ENCODE measurements at regions not wholly inside any gene's neighbourhood (a gene's known extent, or its start where the extent isn't known, plus 50 kb on each side); places are given as distances from the start of the nearest gene placed in this dataset.

- H3K9me3 ChIP-seq (ENCODE audit: control insufficient read depth in 2 of 2, insufficient read depth in 1 of 2, low read depth in 1 of 2, low read length in 1 of 2), result no peaks in the 10 kb centered on the region
- H3K27ac ChIP-seq (ENCODE audit: low read depth in 2 of 2, low read length in 1 of 2), result no peak overlapping the region
- no peaks in the 10 kb centered on the region for H3K27me3 ChIP-seq (ENCODE audit: control insufficient read depth in 1 of 2, insufficient read depth in 2 of 2, low read length in 2 of 2)
- no peaks in the 10 kb centered on the region for H3K36me3 ChIP-seq (ENCODE audit: control insufficient read depth in 2 of 2, insufficient read depth in 2 of 2, low read length in 1 of 2)
- 84 to 91% methylated on average over 1 of the region's 1 CpG for WGBS, 2 donors
- no peaks in the 10 kb centered on the region for H3K4me1 ChIP-seq (ENCODE audit: control insufficient read depth in 2 of 2, insufficient read depth in 2 of 2, low read length in 1 of 2)
- H3K4me3 ChIP-seq (ENCODE audit: low read depth in 1 of 2, low read length in 2 of 2), result no peak overlapping the region
Observed at GRCh38 chr3:164060923-164061322, 1017.4 kb downstream of the SI start.

- H3K9me3 ChIP-seq (ENCODE audit: control insufficient read depth in 2 of 2, insufficient read depth in 1 of 2, low read depth in 1 of 2, low read length in 1 of 2), result no peaks in the 10 kb centered on the region
- no peak overlapping the region for H3K4me3 ChIP-seq (ENCODE audit: low read depth in 1 of 2, low read length in 2 of 2)
- no peak overlapping the region for H3K27ac ChIP-seq (ENCODE audit: low read depth in 2 of 2, low read length in 1 of 2)
- H3K4me1 ChIP-seq (ENCODE audit: control insufficient read depth in 2 of 2, insufficient read depth in 2 of 2, low read length in 1 of 2), result no peaks in the 10 kb centered on the region
- no peaks in the 10 kb centered on the region for H3K36me3 ChIP-seq (ENCODE audit: control insufficient read depth in 2 of 2, insufficient read depth in 2 of 2, low read length in 1 of 2)
- WGBS, 2 donors, result 80 to 83% methylated on average over 1 of the region's 1 CpG
- H3K27me3 ChIP-seq (ENCODE audit: control insufficient read depth in 1 of 2, insufficient read depth in 2 of 2, low read length in 2 of 2), result no peaks in the 10 kb centered on the region
Observed at GRCh38 chr3:164049847-164050246, 1028.4 kb downstream of the SI start.

GRCh38 chr3:164048451-164048850 is 1029.8 kb downstream of the SI start:
- no peaks in the 10 kb centered on the region for H3K9me3 ChIP-seq (ENCODE audit: control insufficient read depth in 2 of 2, insufficient read depth in 1 of 2, low read depth in 1 of 2, low read length in 1 of 2)
- H3K4me1 ChIP-seq (ENCODE audit: control insufficient read depth in 2 of 2, insufficient read depth in 2 of 2, low read length in 1 of 2), result no peaks in the 10 kb centered on the region
- 89 to 90% methylated on average over 4 of the region's 4 CpGs for WGBS, 2 donors
- H3K27ac ChIP-seq (ENCODE audit: low read depth in 2 of 2, low read length in 1 of 2), result no peak overlapping the region
- H3K4me3 ChIP-seq (ENCODE audit: low read depth in 1 of 2, low read length in 2 of 2), result no peak overlapping the region
- H3K36me3 ChIP-seq (ENCODE audit: control insufficient read depth in 2 of 2, insufficient read depth in 2 of 2, low read length in 1 of 2), result no peaks in the 10 kb centered on the region
- no peaks in the 10 kb centered on the region for H3K27me3 ChIP-seq (ENCODE audit: control insufficient read depth in 1 of 2, insufficient read depth in 2 of 2, low read length in 2 of 2)

- WGBS, 2 donors, result 60 to 64% methylated on average over 2 of the region's 2 CpGs
- H3K27me3 ChIP-seq (ENCODE audit: control insufficient read depth in 1 of 2, insufficient read depth in 2 of 2, low read length in 2 of 2), result no peaks in the 10 kb centered on the region
- H3K27ac ChIP-seq (ENCODE audit: low read depth in 2 of 2, low read length in 1 of 2), result no peak overlapping the region
- no peak overlapping the region for H3K4me3 ChIP-seq (ENCODE audit: low read depth in 1 of 2, low read length in 2 of 2)
- H3K4me1 ChIP-seq (ENCODE audit: control insufficient read depth in 2 of 2, insufficient read depth in 2 of 2, low read length in 1 of 2), result no peaks in the 10 kb centered on the region
- no peaks in the 10 kb centered on the region for H3K9me3 ChIP-seq (ENCODE audit: control insufficient read depth in 2 of 2, insufficient read depth in 1 of 2, low read depth in 1 of 2, low read length in 1 of 2)
- H3K36me3 ChIP-seq (ENCODE audit: control insufficient read depth in 2 of 2, insufficient read depth in 2 of 2, low read length in 1 of 2), result no peaks in the 10 kb centered on the region
Observed at GRCh38 chr3:164040991-164041390, 1037.3 kb downstream of the SI start.

GRCh38 chr3:164030194-164030593 is 1048.1 kb downstream of the SI start:
- Histone ChIP-seq H3K27me3 (ENCODE audit: control insufficient read depth in 1 of 2, insufficient read depth in 2 of 2, low read length in 2 of 2) (no peaks in the 10 kb centered on the region), H3K36me3 (ENCODE audit: control insufficient read depth in 2 of 2, insufficient read depth in 2 of 2, low read length in 1 of 2) (no peaks in the 10 kb centered on the region), H3K9me3 (ENCODE audit: control insufficient read depth in 2 of 2, insufficient read depth in 1 of 2, low read depth in 1 of 2, low read length in 1 of 2) (no peaks in the 10 kb centered on the region), H3K27ac (ENCODE audit: low read depth in 2 of 2, low read length in 1 of 2) (no peak overlapping the region), H3K4me3 (ENCODE audit: low read depth in 1 of 2, low read length in 2 of 2) (no peak overlapping the region), H3K4me1 (ENCODE audit: control insufficient read depth in 2 of 2, insufficient read depth in 2 of 2, low read length in 1 of 2) (no peaks in the 10 kb centered on the region)
- 40 to 55% methylated on average over 4 of the region's 4 CpGs for WGBS, 2 donors

GRCh38 chr3:164024786-164025185 is 1053.5 kb downstream of the SI start:
- 84 to 88% methylated on average over 10 of the region's 10 CpGs for WGBS, 2 donors
- H3K4me3 ChIP-seq (ENCODE audit: low read depth in 1 of 2, low read length in 2 of 2), result no peak overlapping the region
- no peak overlapping the region for H3K27ac ChIP-seq (ENCODE audit: low read depth in 2 of 2, low read length in 1 of 2)
- no peaks in the 10 kb centered on the region for H3K36me3 ChIP-seq (ENCODE audit: control insufficient read depth in 2 of 2, insufficient read depth in 2 of 2, low read length in 1 of 2)
- H3K27me3 ChIP-seq (ENCODE audit: control insufficient read depth in 1 of 2, insufficient read depth in 2 of 2, low read length in 2 of 2), result no peaks in the 10 kb centered on the region
- H3K4me1 ChIP-seq (ENCODE audit: control insufficient read depth in 2 of 2, insufficient read depth in 2 of 2, low read length in 1 of 2), result no peaks in the 10 kb centered on the region
- peaks cover 2 to 3% of the 10 kb centered on the region in 2 donors for H3K9me3 ChIP-seq (ENCODE audit: control insufficient read depth in 2 of 2, insufficient read depth in 1 of 2, low read depth in 1 of 2, low read length in 1 of 2)

- Histone ChIP-seq H3K4me3 (ENCODE audit: low read depth in 1 of 2, low read length in 2 of 2) (no peak overlapping the region), H3K4me1 (ENCODE audit: control insufficient read depth in 2 of 2, insufficient read depth in 2 of 2, low read length in 1 of 2) (no peaks in the 10 kb centered on the region), H3K27me3 (ENCODE audit: control insufficient read depth in 1 of 2, insufficient read depth in 2 of 2, low read length in 2 of 2) (no peaks in the 10 kb centered on the region), H3K9me3 (ENCODE audit: control insufficient read depth in 2 of 2, insufficient read depth in 1 of 2, low read depth in 1 of 2, low read length in 1 of 2) (peaks cover 2 to 3% of the 10 kb centered on the region in 2 donors), H3K27ac (ENCODE audit: low read depth in 2 of 2, low read length in 1 of 2) (no peak overlapping the region), H3K36me3 (ENCODE audit: control insufficient read depth in 2 of 2, insufficient read depth in 2 of 2, low read length in 1 of 2) (no peaks in the 10 kb centered on the region)
- WGBS, 2 donors, result 71 to 81% methylated on average over 4 of the region's 4 CpGs
Observed at GRCh38 chr3:164023480-164023879, 1054.8 kb downstream of the SI start.

- 88 to 92% methylated on average over 9 of the region's 9 CpGs for WGBS, 2 donors
- no peaks in the 10 kb centered on the region for H3K4me1 ChIP-seq (ENCODE audit: control insufficient read depth in 2 of 2, insufficient read depth in 2 of 2, low read length in 1 of 2)
- no peaks in the 10 kb centered on the region for H3K36me3 ChIP-seq (ENCODE audit: control insufficient read depth in 2 of 2, insufficient read depth in 2 of 2, low read length in 1 of 2)
- no peak overlapping the region for H3K27ac ChIP-seq (ENCODE audit: low read depth in 2 of 2, low read length in 1 of 2)
- peaks cover 2 to 3% of the 10 kb centered on the region in 2 donors for H3K9me3 ChIP-seq (ENCODE audit: control insufficient read depth in 2 of 2, insufficient read depth in 1 of 2, low read depth in 1 of 2, low read length in 1 of 2)
- H3K27me3 ChIP-seq (ENCODE audit: control insufficient read depth in 1 of 2, insufficient read depth in 2 of 2, low read length in 2 of 2), result no peaks in the 10 kb centered on the region
- no peak overlapping the region for H3K4me3 ChIP-seq (ENCODE audit: low read depth in 1 of 2, low read length in 2 of 2)
Observed at GRCh38 chr3:164018500-164018899, 1059.8 kb downstream of the SI start.

- no peaks in the 10 kb centered on the region for H3K4me1 ChIP-seq (ENCODE audit: control insufficient read depth in 2 of 2, insufficient read depth in 2 of 2, low read length in 1 of 2)
- H3K36me3 ChIP-seq (ENCODE audit: control insufficient read depth in 2 of 2, insufficient read depth in 2 of 2, low read length in 1 of 2), result no peaks in the 10 kb centered on the region
- 85 to 94% methylated on average over 1 of the region's 1 CpG for WGBS, 2 donors
- H3K9me3 ChIP-seq (ENCODE audit: control insufficient read depth in 2 of 2, insufficient read depth in 1 of 2, low read depth in 1 of 2, low read length in 1 of 2), result peaks cover 0 to 2% of the 10 kb centered on the region in 2 donors
- H3K27ac ChIP-seq (ENCODE audit: low read depth in 2 of 2, low read length in 1 of 2), result no peak overlapping the region
- no peak overlapping the region for H3K4me3 ChIP-seq (ENCODE audit: low read depth in 1 of 2, low read length in 2 of 2)
- H3K27me3 ChIP-seq (ENCODE audit: control insufficient read depth in 1 of 2, insufficient read depth in 2 of 2, low read length in 2 of 2), result no peaks in the 10 kb centered on the region
Observed at GRCh38 chr3:164007765-164008164, 1070.5 kb downstream of the SI start.

- WGBS, 2 donors, result 79 to 90% methylated on average over 22 of the region's 22 CpGs
- Histone ChIP-seq H3K4me1 (ENCODE audit: control insufficient read depth in 2 of 2, insufficient read depth in 2 of 2, low read length in 1 of 2) (no peaks in the 10 kb centered on the region), H3K27ac (ENCODE audit: low read depth in 2 of 2, low read length in 1 of 2) (no peak overlapping the region), H3K36me3 (ENCODE audit: control insufficient read depth in 2 of 2, insufficient read depth in 2 of 2, low read length in 1 of 2) (no peaks in the 10 kb centered on the region), H3K9me3 (ENCODE audit: control insufficient read depth in 2 of 2, insufficient read depth in 1 of 2, low read depth in 1 of 2, low read length in 1 of 2) (peaks cover 2 to 3% of the 10 kb centered on the region in 2 donors), H3K4me3 (ENCODE audit: low read depth in 1 of 2, low read length in 2 of 2) (no peak overlapping the region), H3K27me3 (ENCODE audit: control insufficient read depth in 1 of 2, insufficient read depth in 2 of 2, low read length in 2 of 2) (no peaks in the 10 kb centered on the region)
Observed at GRCh38 chr3:164004205-164004604, 1074.1 kb downstream of the SI start.
